Cardiac fibroblast (primary cell): ENCODE measurements at regions not wholly inside any gene's neighbourhood (a gene's known extent, or its start where the extent isn't known, plus 50 kb on each side); places are given as distances from the start of the nearest gene placed in this dataset.

ENCODE experiments used
- DNase-seq, 2 donors: peaks; one replicate each; pipeline versions ENCODE4 v3.0.0 to v3.0.0-alpha.2; 2010; ENCODE audit warnings: low read depth in 2 of 2
- H3K4me3 ChIP-seq, 2 donors: replicated peaks in 1 of 2; 1 replicate in 1 of 2; 2 replicates in 1 of 2; pipeline ENCODE4 v1.5.1; 2011; ENCODE audit warnings: low read depth in 2 of 2, low read length in 2 of 2, mild to moderate bottlenecking in 2 of 2, moderate library complexity in 1 of 2
- TF ChIP-seq, protein P1 (sequence below): IDR thresholded peaks from one replicate; pipeline ENCODE4 v1.5.1; 2011; ENCODE audit warnings: low read depth, mild to moderate bottlenecking, low read length, inconsistent platforms

DNA sequence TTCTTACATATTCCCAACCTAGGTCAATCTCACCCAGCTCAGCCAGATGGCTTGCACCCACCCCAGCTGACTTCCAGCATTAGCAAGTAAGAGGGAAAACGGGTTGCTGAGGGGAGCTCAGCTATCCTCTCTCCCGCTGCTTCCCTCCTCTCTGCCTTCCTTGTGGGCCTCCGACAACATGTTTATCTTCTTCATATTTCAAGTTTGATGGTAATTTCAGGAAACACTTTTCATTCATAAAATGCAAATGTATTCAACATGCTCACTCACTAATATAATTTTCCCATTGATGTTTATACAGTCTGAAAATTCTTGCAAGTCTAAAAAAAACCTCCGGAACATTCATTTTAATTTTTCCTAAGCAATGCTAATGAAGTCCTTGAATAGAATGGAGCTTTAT is 372.5 kb upstream of the B3GAT1 start:
- no peak for DNase-seq
- H3K4me3 ChIP-seq = no peak overlapping the region
- TF ChIP-seq, protein P1, sequence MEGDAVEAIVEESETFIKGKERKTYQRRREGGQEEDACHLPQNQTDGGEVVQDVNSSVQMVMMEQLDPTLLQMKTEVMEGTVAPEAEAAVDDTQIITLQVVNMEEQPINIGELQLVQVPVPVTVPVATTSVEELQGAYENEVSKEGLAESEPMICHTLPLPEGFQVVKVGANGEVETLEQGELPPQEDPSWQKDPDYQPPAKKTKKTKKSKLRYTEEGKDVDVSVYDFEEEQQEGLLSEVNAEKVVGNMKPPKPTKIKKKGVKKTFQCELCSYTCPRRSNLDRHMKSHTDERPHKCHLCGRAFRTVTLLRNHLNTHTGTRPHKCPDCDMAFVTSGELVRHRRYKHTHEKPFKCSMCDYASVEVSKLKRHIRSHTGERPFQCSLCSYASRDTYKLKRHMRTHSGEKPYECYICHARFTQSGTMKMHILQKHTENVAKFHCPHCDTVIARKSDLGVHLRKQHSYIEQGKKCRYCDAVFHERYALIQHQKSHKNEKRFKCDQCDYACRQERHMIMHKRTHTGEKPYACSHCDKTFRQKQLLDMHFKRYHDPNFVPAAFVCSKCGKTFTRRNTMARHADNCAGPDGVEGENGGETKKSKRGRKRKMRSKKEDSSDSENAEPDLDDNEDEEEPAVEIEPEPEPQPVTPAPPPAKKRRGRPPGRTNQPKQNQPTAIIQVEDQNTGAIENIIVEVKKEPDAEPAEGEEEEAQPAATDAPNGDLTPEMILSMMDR = no peak

DNA sequence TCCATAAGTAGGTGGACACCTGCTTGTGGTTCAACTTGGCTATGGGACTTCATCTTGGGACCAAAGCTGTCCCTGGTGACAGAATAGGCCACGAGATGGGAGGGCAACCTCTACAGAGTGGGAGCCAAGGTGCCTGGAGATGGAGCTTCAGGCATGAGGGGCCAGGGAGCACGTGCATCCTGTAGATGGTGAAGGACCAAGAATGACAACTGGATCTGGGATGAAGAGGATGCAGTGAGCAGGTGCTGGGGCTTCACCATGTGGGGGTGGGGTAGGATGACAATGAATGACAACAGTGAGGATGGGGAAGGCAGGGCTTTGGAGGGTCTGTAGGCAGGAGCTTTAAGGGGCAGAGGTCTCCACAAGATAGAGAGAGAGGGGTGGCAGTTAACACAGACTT is 372.0 kb upstream of the B3GAT1 start:
- TF ChIP-seq, protein P1 = no peak
- no peak overlapping the region for H3K4me3 ChIP-seq
- DNase-seq = no peak

DNA sequence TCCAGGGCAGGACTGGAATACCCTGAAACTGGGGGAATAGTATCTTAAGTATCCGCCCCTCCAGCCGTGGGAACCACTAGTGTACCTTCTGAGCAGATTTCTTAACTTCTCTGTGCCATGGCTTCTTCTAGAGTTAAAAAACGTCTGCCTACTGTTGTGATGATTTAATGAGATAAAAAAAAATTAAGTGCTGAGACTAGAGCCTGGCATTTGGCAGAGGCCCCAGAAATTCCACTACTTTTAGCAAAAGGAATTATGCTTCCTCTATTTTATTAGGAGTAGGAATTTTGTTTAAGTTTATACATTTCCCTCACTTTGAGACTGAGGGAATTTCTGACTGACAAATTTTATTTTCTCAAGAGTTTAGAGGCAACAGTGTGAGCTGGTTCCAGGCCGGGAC is 371.2 kb upstream of the B3GAT1 start:
- DNase-seq = no peak
- TF ChIP-seq, protein P1 = no peak
- no peak overlapping the region for H3K4me3 ChIP-seq

DNA sequence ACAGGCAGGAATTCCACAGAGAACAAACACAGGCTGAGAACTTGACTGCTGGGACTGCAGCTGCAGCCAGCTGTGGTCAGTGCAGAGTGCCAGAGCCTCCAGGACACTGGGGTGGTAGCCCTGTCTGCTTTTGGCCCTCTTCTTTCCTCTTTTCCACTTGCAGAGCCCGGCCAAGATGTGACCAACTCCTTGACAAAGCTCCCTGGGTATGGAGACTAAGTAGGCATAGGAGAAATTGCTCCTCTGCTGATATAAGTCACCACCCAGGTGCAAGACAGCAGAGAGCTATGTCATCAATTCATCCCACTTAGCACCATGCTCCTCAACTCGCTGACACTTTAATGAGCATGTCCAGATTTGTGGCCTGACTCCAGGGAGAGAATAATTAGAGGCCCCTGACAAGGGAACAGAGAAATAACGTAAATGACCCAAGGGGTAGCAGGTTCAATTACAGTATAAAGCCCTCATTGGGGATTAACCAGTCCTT is 369.4 kb upstream of the B3GAT1 start:
- no peak overlapping the region for H3K4me3 ChIP-seq
- TF ChIP-seq, protein P1 = no peak
- no peak for DNase-seq

DNA sequence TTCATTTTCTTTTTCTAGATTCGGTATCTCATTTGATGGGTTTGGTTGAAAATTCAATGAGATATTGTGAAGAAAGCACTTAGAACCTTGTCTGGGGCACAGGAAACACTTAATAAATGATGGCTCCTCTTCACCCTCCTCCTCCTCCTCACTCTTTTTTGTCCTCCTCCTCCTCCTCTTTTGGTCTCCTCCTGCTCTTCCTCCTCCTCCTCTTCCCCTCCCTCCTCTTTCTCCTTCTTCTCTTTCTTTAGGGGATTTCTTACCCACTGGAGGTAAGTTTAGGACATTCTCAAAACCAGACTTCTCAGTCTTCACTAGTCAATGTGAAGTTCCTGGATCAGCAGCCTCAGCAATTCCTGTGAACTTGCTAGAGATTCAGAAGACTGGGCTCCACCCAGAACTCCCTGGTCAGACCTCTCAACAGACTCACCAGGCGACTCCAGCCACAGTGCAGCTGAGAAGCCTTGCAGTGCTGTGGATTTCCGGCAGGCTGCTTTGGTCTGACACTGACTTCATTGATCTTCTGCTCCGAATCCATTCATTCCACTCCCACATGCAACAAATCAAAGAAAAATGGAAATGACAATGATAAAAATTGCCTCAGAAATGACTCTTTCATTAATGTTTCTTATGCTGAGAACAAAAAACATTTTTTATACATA is 368.6 kb upstream of the B3GAT1 start:
- no peak overlapping the region for H3K4me3 ChIP-seq
- peak in 1 of 2 donors; percentile 0 for DNase-seq
- TF ChIP-seq, protein P1 = no peak

DNA sequence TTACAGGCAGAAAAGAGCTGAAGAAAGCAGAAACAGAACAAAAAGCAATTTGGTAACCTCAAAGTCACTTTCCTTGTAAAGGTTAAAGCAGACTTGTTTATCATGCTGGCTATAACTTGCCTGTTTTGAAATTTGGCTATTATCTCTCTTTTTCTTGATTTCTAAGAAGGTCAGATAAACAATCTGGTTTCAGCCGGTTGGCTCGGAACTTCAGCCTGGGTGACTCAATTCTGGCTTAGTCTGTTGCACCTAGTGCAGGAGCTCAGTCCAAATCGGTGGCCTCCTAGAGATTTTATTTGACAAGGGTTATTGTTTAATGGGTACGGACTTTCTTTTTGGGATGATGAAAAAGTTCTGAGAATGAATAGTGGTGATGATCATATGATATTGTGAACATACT is 367.1 kb upstream of the B3GAT1 start:
- TF ChIP-seq, protein P1 = no peak
- DNase-seq = no peak
- no peak overlapping the region for H3K4me3 ChIP-seq

DNA sequence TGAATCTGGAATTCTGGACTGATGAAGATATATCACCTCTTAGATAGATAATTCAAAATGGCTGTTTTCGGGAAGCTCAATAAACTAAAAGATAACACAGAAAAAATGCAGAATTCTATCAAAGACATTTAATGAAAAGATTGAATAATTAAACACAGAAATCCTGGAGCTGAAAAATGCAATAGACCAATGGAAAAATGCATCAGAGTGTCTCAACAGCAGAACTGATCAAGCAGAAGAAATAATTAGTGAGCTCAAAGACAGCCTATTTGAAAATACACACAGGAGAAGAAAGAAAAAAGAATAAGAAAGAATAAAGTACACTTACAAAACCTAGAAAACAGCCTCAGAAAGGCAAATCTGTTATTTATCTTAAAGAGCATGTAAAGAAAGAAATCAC is 356.4 kb upstream of the B3GAT1 start:
- TF ChIP-seq, protein P1 = no peak
- no peak for DNase-seq
- no peak overlapping the region for H3K4me3 ChIP-seq
